ENCODE measurements at regions not wholly inside any gene's neighbourhood (a gene's known extent, or its start where the extent isn't known, plus 50 kb on each side); places are given as distances from the start of the nearest gene placed in this dataset.

DNA sequence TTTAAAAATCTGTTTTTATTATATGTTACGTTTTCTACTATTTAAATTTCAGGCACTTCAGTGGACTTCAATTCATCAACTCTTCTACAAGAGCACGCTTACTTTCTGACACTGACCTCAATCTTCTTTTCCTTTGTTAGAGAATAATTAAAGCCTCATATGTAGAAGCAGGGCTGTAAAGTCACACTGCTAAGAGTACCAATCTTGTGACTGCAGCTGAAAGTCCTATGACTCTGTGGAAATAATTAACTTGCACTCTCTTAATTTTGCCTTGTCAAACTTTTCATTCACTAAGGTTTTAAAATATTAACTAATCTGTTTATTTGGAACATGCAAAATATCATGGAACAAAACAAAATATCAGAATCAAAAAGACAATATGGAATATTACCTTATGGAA lies 498.1 kb downstream of the PCDH10 start:
- Histone ChIP-seq H4K20me1 (ENCODE audit: insufficient read depth, low read length) (no peaks in the 10 kb centered on the region), H3K4me1 (ENCODE audit: control insufficient read depth in 1 of 2, insufficient read depth in 2 of 2, low read length in 2 of 2) (no peaks in the 10 kb centered on the region), H3K36me3 (replicated peaks in 1 of 2; ENCODE audit: control insufficient read depth in 1 of 2, insufficient read depth in 2 of 2, low read length in 2 of 2) (no peaks in the 10 kb centered on the region), H3K27ac (ENCODE audit: low read depth in 1 of 2, low read length in 2 of 2) (no peak overlapping the region), H2AFZ (ENCODE audit: insufficient read depth, low read depth, low read length, poor library complexity, severe bottlenecking) (no peak overlapping the region), H3K4me3 (replicated peaks in 1 of 3; ENCODE audit: low read depth in 2 of 3, low read length in 3 of 3) (no peak overlapping the region), H3K79me2 (ENCODE audit: insufficient read depth, low read length) (no peaks in the 10 kb centered on the region), H3K9me3 (replicated peaks in 1 of 2; ENCODE audit: control insufficient read depth in 1 of 2, insufficient read depth in 1 of 2, low read length in 2 of 2) (no peaks in the 10 kb centered on the region), H3K4me2 (replicated peaks; ENCODE audit: extremely low read depth, low read length, poor library complexity, severe bottlenecking) (no peak overlapping the region), H3K9ac (ENCODE audit: insufficient read depth, low read length, poor library complexity, severe bottlenecking) (no peak overlapping the region), H3K27me3 (ENCODE audit: control insufficient read depth in 2 of 2, insufficient read depth in 2 of 2, low read length in 2 of 2) (no peaks in the 10 kb centered on the region)
- no CpG with 5 or more reads among the region's 2 CpGs for WGBS (ENCODE audit: insufficient coverage)
- no peak overlapping the region for H3K27ac Mint-ChIP-seq
- no peak overlapping the region for H3K4me3 Mint-ChIP-seq
- peaks cover 0 to 2% (median 0%) of the 10 kb centered on the region in 3 donors for H3K27me3 Mint-ChIP-seq (ENCODE audit: low read depth in 3 of 3)
- peaks cover 0 to 5% (median 0%) of the 10 kb centered on the region in 7 donors for H3K9me3 Mint-ChIP-seq
- no peaks in the 10 kb centered on the region for H3K36me3 Mint-ChIP-seq
- DNase-seq, result no peak
- TF ChIP-seq, protein P1, sequence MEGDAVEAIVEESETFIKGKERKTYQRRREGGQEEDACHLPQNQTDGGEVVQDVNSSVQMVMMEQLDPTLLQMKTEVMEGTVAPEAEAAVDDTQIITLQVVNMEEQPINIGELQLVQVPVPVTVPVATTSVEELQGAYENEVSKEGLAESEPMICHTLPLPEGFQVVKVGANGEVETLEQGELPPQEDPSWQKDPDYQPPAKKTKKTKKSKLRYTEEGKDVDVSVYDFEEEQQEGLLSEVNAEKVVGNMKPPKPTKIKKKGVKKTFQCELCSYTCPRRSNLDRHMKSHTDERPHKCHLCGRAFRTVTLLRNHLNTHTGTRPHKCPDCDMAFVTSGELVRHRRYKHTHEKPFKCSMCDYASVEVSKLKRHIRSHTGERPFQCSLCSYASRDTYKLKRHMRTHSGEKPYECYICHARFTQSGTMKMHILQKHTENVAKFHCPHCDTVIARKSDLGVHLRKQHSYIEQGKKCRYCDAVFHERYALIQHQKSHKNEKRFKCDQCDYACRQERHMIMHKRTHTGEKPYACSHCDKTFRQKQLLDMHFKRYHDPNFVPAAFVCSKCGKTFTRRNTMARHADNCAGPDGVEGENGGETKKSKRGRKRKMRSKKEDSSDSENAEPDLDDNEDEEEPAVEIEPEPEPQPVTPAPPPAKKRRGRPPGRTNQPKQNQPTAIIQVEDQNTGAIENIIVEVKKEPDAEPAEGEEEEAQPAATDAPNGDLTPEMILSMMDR (IDR thresholded peaks at IDR 0.05), result no peak
- intact Hi-C loops (cut with micrococcal nuclease), result no loop called here
- H3K4me1 Mint-ChIP-seq, result no peaks in the 10 kb centered on the region

DNA sequence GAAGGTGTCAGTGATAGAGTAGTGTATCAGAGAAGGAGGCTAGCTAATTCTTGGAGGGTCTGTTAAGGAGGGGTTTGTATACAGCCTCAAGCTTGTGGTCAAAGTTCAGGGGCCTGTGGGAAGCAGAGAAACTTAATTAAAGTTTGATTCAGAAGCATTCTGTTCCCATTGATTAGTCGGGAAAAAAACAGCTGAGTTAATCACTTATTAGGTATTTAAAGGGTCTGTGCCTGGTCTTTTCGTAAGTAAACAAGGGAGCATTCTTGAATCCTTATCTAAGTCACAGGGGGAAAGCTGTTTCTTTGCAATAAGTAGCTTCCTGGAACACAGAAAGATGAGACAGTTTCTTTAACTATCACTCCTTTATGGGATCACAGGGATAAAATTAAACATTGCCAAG lies 492.1 kb downstream of the PCDH10 start:
- intact Hi-C loops (cut with micrococcal nuclease), result no loop called here
- no peaks in the 10 kb centered on the region for H3K36me3 ChIP-seq (replicated peaks in 1 of 2; ENCODE audit: control insufficient read depth in 1 of 2, insufficient read depth in 2 of 2, low read length in 2 of 2)
- peaks cover 0 to 1% (median 0%) of the 10 kb centered on the region in 7 donors for H3K9me3 Mint-ChIP-seq
- no peak overlapping the region for H3K27ac Mint-ChIP-seq
- no peaks in the 10 kb centered on the region for H3K27me3 ChIP-seq (ENCODE audit: control insufficient read depth in 2 of 2, insufficient read depth in 2 of 2, low read length in 2 of 2)
- no peaks in the 10 kb centered on the region for H3K4me1 Mint-ChIP-seq
- no peak overlapping the region for H3K4me3 ChIP-seq (replicated peaks in 1 of 3; ENCODE audit: low read depth in 2 of 3, low read length in 3 of 3)
- TF ChIP-seq, protein P1 (IDR thresholded peaks at IDR 0.05), result no peak
- no peaks in the 10 kb centered on the region for H4K20me1 ChIP-seq (ENCODE audit: insufficient read depth, low read length)
- no CpG with 5 or more reads among the region's 2 CpGs for WGBS (ENCODE audit: insufficient coverage)
- H3K36me3 Mint-ChIP-seq, result no peaks in the 10 kb centered on the region
- no peaks in the 10 kb centered on the region for H3K79me2 ChIP-seq (ENCODE audit: insufficient read depth, low read length)
- no peaks in the 10 kb centered on the region for H3K27me3 Mint-ChIP-seq (ENCODE audit: low read depth in 3 of 3)
- no peaks in the 10 kb centered on the region for H3K4me1 ChIP-seq (ENCODE audit: control insufficient read depth in 1 of 2, insufficient read depth in 2 of 2, low read length in 2 of 2)
- DNase-seq, result no peak
- no peak overlapping the region for H3K4me3 Mint-ChIP-seq
- H2AFZ ChIP-seq (ENCODE audit: insufficient read depth, low read depth, low read length, poor library complexity, severe bottlenecking), result no peak overlapping the region
- no peak overlapping the region for H3K4me2 ChIP-seq (replicated peaks; ENCODE audit: extremely low read depth, low read length, poor library complexity, severe bottlenecking)
- no peaks in the 10 kb centered on the region for H3K9me3 ChIP-seq (replicated peaks in 1 of 2; ENCODE audit: control insufficient read depth in 1 of 2, insufficient read depth in 1 of 2, low read length in 2 of 2)
- H3K9ac ChIP-seq (ENCODE audit: insufficient read depth, low read length, poor library complexity, severe bottlenecking), result no peak overlapping the region
- no peak overlapping the region for H3K27ac ChIP-seq (ENCODE audit: low read depth in 1 of 2, low read length in 2 of 2)
